ENCODE measurements at regions not wholly inside any gene's neighbourhood (a gene's known extent, or its start where the extent isn't known, plus 50 kb on each side); places are given as distances from the start of the nearest gene placed in this dataset.

- no peak for TF ChIP-seq POLR2A (IDR thresholded peaks at IDR 0.05)
- TF ChIP-seq CTCF (IDR thresholded peaks at IDR 0.05) = no peak
- no peak for DNase-seq
Measured at GRCh38 chr1:58284225-58284510, 262.4 kb downstream of the OMA1 start.

GRCh38 chr1:58283388-58284224 lies 262.9 kb downstream of the OMA1 start:
- Histone ChIP-seq H3K27ac (no peak overlapping the region), H3K27me3 (no peaks in the 10 kb centered on the region), H3K4me1 (no peaks in the 10 kb centered on the region), H3K9me3 (no peaks in the 10 kb centered on the region), H3K4me3 (no peak overlapping the region), H3K36me3 (no peaks in the 10 kb centered on the region)
- intact Hi-C loops (cut with DNase I) = no loop called here
- WGBS, 2 donors = 45 to 83% methylated on average over 5 to 6 of the region's 6 CpGs
- TF ChIP-seq POLR2A (IDR thresholded peaks at IDR 0.05) (no peak), CTCF (IDR thresholded peaks at IDR 0.05) (no peak)
- no peak for DNase-seq

More at GRCh38 chr1:58284225-58284510, 262.4 kb downstream of the OMA1 start:
- H3K4me1 ChIP-seq = no peaks in the 10 kb centered on the region
- no peak overlapping the region for H3K27ac ChIP-seq
- intact Hi-C loops (cut with DNase I) = no loop called here
- H3K9me3 ChIP-seq = no peaks in the 10 kb centered on the region
- no peaks in the 10 kb centered on the region for H3K36me3 ChIP-seq
- H3K4me3 ChIP-seq = no peak overlapping the region
- H3K27me3 ChIP-seq = no peaks in the 10 kb centered on the region

GRCh38 chr1:58282623-58283387 lies 263.7 kb downstream of the OMA1 start:
- TF ChIP-seq CTCF (IDR thresholded peaks at IDR 0.05) (no peak), POLR2A (IDR thresholded peaks at IDR 0.05) (no peak)
- Histone ChIP-seq H3K27me3 (no peaks in the 10 kb centered on the region), H3K27ac (no peak overlapping the region), H3K9me3 (no peaks in the 10 kb centered on the region), H3K4me1 (no peaks in the 10 kb centered on the region), H3K36me3 (no peaks in the 10 kb centered on the region), H3K4me3 (no peak overlapping the region)
- no peak for DNase-seq
- WGBS, 2 donors = 51 to 68% methylated on average over 7 of the region's 7 CpGs
- intact Hi-C loops (cut with DNase I) = no loop called here

- Histone ChIP-seq H3K36me3 (no peaks in the 10 kb centered on the region), H3K4me3 (no peak overlapping the region), H3K27me3 (no peaks in the 10 kb centered on the region), H3K9me3 (no peaks in the 10 kb centered on the region), H3K4me1 (no peaks in the 10 kb centered on the region), H3K27ac (no peak overlapping the region)
- no peak for TF ChIP-seq POLR2A (IDR thresholded peaks at IDR 0.05)
- no peak for TF ChIP-seq CTCF (IDR thresholded peaks at IDR 0.05)
- DNase-seq = no peak
- WGBS, 2 donors = 63 to 77% methylated on average over 3 of the region's 3 CpGs
- intact Hi-C loops (cut with DNase I) = no loop called here
Measured at GRCh38 chr1:58266242-58266641, 280.3 kb downstream of the OMA1 start.

GRCh38 chr1:58264462-58264861 lies 282.1 kb downstream of the OMA1 start:
- H3K36me3 ChIP-seq = no peaks in the 10 kb centered on the region
- no peak for DNase-seq
- no peaks in the 10 kb centered on the region for H3K9me3 ChIP-seq
- no peak overlapping the region for H3K27ac ChIP-seq
- intact Hi-C loops (cut with DNase I) = no loop called here
- no peaks in the 10 kb centered on the region for H3K4me1 ChIP-seq
- 41 to 42% methylated on average over 2 of the region's 2 CpGs for WGBS, 2 donors
- H3K4me3 ChIP-seq = no peak overlapping the region
- no peak for TF ChIP-seq CTCF (IDR thresholded peaks at IDR 0.05)
- no peak for TF ChIP-seq POLR2A (IDR thresholded peaks at IDR 0.05)
- H3K27me3 ChIP-seq = no peaks in the 10 kb centered on the region
